ENCODE measurements at regions not wholly inside any gene's neighbourhood (a gene's known extent, or its start where the extent isn't known, plus 50 kb on each side); places are given as distances from the start of the nearest gene placed in this dataset.

Small RNA genes in the stretch of these regions (small RNA-seq; reads per million reads assigned to genes)
- 0 to 0.09 (median 0) reads per million in 4 donors for gene RNY3P3

Data from gastroesophageal sphincter (tissue), 4 donors.